HEK293T (cell line): ENCODE measurements at regions not wholly inside any gene's neighbourhood (a gene's known extent, or its start where the extent isn't known, plus 50 kb on each side); places are given as distances from the start of the nearest gene placed in this dataset.

ENCODE experiments used
- CTCF ChIA-PET: fragments of 350-600 bp; formaldehyde crosslinking; extraction: SDS; loops from one replicate; lab custom pipeline; 2021; ENCODE audit warnings: antibody characterized with exemption, inconsistent platforms; lab: Yijun Ruan, JAX
- POLR2A ChIA-PET: fragments of 350-600 bp; formaldehyde crosslinking; extraction: SDS; loops from one replicate; lab custom pipeline; 2020; ENCODE audit warnings: antibody characterized with exemption, inconsistent platforms; lab: Yijun Ruan, JAX
- DNase-seq: peaks from one replicate; pipeline ENCODE4 v3.0.0; 2012; ENCODE audit warnings: mixed read lengths; ENCODE audit errors: extremely low spot score
- ARNT ChIP-seq: fragments of 450-650 bp; IDR thresholded peaks from 2 replicates; pipeline ENCODE4 v1.6.1; 2017; ENCODE audit warnings: mild to moderate bottlenecking
- BHLHE40 ChIP-seq: fragments of 450-650 bp; IDR thresholded peaks from 2 replicates; pipeline ENCODE4 v1.6.1; 2016; ENCODE audit warnings: mild to moderate bottlenecking, moderate library complexity, borderline replicate concordance
- CTBP1 ChIP-seq: fragments of 450-650 bp; IDR thresholded peaks from 2 replicates; pipeline ENCODE4 v1.6.1; 2016; ENCODE audit warnings: borderline replicate concordance
- ELF4 ChIP-seq: fragments of 450-650 bp; IDR thresholded peaks from 2 replicates; pipeline ENCODE4 v1.6.1; 2017; ENCODE audit warnings: antibody characterized with exemption
- FOXA1 ChIP-seq: fragments of 450-650 bp; IDR thresholded peaks from 2 replicates; pipeline ENCODE4 v1.6.1; 2016; ENCODE audit warnings: mild to moderate bottlenecking
- FOXK2 ChIP-seq: fragments of 450-650 bp; IDR thresholded peaks from 2 replicates; pipeline ENCODE4 v1.6.1; 2016; ENCODE audit warnings: mild to moderate bottlenecking
- FOXM1 ChIP-seq: fragments of 450-650 bp; IDR thresholded peaks from 2 replicates; pipeline ENCODE4 v1.6.1; 2017; ENCODE audit warnings: mild to moderate bottlenecking, borderline replicate concordance
- HDGF ChIP-seq: fragments of 450-650 bp; IDR thresholded peaks from 2 replicates; pipeline ENCODE4 v1.6.1; 2017; ENCODE audit warnings: antibody characterized with exemption, borderline replicate concordance
- L3MBTL2 ChIP-seq: fragments of 450-650 bp; conservative IDR thresholded peaks from 2 replicates; pipeline ENCODE4 v1.6.1; 2016; ENCODE audit warnings: mild to moderate bottlenecking
- LEF1 ChIP-seq: fragments of 450-650 bp; IDR thresholded peaks from 2 replicates; pipeline ENCODE4 v1.6.1; 2017; ENCODE audit warnings: mild to moderate bottlenecking, borderline replicate concordance
- NFRKB ChIP-seq: fragments of 450-650 bp; IDR thresholded peaks from 2 replicates; pipeline ENCODE4 v1.6.1; 2016; ENCODE audit warnings: mild to moderate bottlenecking, moderate library complexity
- PKNOX1 ChIP-seq: fragments of 450-650 bp; IDR thresholded peaks from 2 replicates; pipeline ENCODE4 v1.6.1; 2016
- SP1 ChIP-seq: fragments of 450-650 bp; IDR thresholded peaks from 2 replicates; pipeline ENCODE4 v1.6.1; 2017
- SUZ12 ChIP-seq: fragments of 450-650 bp; IDR thresholded peaks from 2 replicates; pipeline ENCODE4 v1.6.1; 2016; ENCODE audit warnings: mild to moderate bottlenecking
- TARDBP ChIP-seq: fragments of 450-650 bp; IDR thresholded peaks from 2 replicates; pipeline ENCODE4 v1.6.1; 2016
- ZNF384 ChIP-seq: fragments of 450-650 bp; IDR thresholded peaks from 2 replicates; pipeline ENCODE4 v1.6.1; 2016

GRCh38 chr13:47539317-47539716 lies 461.8 kb downstream of the SUCLA2 start:
- CTCF ChIA-PET: no interaction called here
- no peak for DNase-seq
- TF ChIP-seq NFRKB: no peak
- TF ChIP-seq SP1: no peak
- TF ChIP-seq FOXK2: no peak
- TF ChIP-seq PKNOX1: no peak
- TF ChIP-seq FOXM1: no peak
- no peak for TF ChIP-seq ELF4
- no peak for TF ChIP-seq L3MBTL2
- TF ChIP-seq TARDBP: no peak
- no peak for TF ChIP-seq SUZ12
- no peak for TF ChIP-seq LEF1
- TF ChIP-seq BHLHE40: no peak
- no peak for TF ChIP-seq CTBP1
- TF ChIP-seq HDGF: no peak
- TF ChIP-seq ARNT: no peak
- no peak for TF ChIP-seq ZNF384
- POLR2A ChIA-PET: no interaction called here

- TF ChIP-seq TARDBP (no peak), CTBP1 (no peak), SP1 (no peak)
- CTCF ChIA-PET: no interaction called here
- POLR2A ChIA-PET: no interaction called here
- DNase-seq: no peak
These were observed 477.3 kb downstream of the SUCLA2 start for GRCh38 chr13:47523771-47524170.

GRCh38 chr13:47521890-47522487 lies 479.1 kb downstream of the SUCLA2 start:
- no peak for DNase-seq
- TF ChIP-seq ARNT (no peak), ZNF384 (no peak), FOXA1 (no peak), FOXK2 (no peak), ELF4 (no peak), FOXM1 (no peak), TARDBP (no peak), SUZ12 (no peak), PKNOX1 (no peak), CTBP1 (no peak), HDGF (no peak), NFRKB (no peak), BHLHE40 (no peak), L3MBTL2 (no peak), LEF1 (no peak), SP1 (no peak)
- CTCF ChIA-PET: no interaction called here
- POLR2A ChIA-PET: no interaction called here

DNA sequence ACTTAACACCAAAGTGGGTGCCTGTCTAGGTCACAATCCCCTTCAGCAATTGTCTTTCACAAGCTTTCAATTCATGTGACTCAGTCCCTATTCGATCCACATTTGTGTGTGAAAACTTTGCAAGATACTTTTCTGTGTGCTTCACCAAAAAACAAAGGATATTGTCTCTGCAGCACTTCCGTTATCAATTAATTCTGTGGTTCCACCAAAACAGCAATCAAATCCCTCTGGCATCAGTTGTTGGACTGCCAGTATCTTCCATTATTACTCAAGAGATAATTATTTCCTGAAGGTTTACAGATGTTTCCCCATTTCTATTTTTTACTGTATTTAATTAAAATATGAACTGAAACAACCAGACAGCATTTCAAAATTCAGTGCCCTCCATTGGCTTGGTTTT lies 481.4 kb downstream of the SUCLA2 start:
- no peak for DNase-seq
- CTCF ChIA-PET: no interaction called here
- TF ChIP-seq FOXM1 (no peak), ZNF384 (no peak)
- POLR2A ChIA-PET: no interaction called here

DNA sequence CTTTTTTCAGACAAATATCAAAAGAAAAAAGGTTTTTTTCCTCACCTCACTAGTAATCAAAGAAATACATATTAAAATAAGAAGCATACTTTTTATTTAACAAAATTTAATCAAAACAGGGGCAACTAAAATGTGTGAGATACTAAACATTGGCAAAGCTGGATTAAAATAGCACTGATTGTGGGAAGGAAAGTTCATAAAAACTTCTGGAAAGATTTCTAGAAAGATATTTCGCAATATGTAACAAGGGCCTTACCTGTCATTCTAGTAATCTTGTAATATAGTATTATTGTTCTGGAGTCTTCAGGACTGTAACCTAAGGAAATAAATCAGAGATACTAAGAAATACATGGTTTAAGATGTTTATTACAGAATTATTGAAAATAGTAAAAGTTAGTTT lies 482.5 kb downstream of the SUCLA2 start:
- ChIA-PET CTCF (no interaction called here), POLR2A (no interaction called here)
- TF ChIP-seq ARNT (no peak), PKNOX1 (no peak), ELF4 (no peak), ZNF384 (no peak)
- no peak for DNase-seq

DNA sequence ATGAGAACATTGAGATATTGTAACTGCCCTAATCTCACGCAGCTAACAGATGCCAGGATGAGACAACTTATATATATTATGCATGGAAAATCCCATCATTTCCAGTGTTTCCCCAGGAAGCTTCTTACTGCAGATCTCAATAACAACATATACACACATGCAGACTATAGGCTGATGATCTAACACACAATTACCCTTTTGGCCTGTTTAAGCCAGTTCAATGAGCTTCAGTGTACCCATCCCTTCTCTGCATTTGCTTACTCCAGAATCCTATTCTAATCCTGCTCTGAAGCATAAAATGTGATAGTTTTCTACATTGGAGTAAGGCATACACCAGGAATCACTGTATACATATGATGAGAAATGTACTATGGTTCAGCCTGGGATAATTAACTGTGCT lies 489.4 kb downstream of the SUCLA2 start:
- ChIA-PET POLR2A (no interaction called here), CTCF (no interaction called here)
- no peak for DNase-seq
- no peak for TF ChIP-seq FOXM1
- TF ChIP-seq SUZ12: no peak
- TF ChIP-seq HDGF: no peak
- no peak for TF ChIP-seq ZNF384

GRCh38 chr13:47508527-47509228 lies 492.4 kb downstream of the SUCLA2 start:
- ChIA-PET CTCF (no interaction called here), POLR2A (no interaction called here)
- TF ChIP-seq PKNOX1 (no peak), TARDBP (no peak), NFRKB (no peak), SUZ12 (no peak), FOXK2 (no peak), FOXA1 (no peak), BHLHE40 (no peak), ZNF384 (no peak), SP1 (no peak), HDGF (no peak), ELF4 (no peak), L3MBTL2 (no peak), CTBP1 (no peak), LEF1 (no peak), FOXM1 (no peak), ARNT (no peak)
- no peak for DNase-seq
